K562 (cell line): ENCODE measurements at regions not wholly inside any gene's neighbourhood (a gene's known extent, or its start where the extent isn't known, plus 50 kb on each side); places are given as distances from the start of the nearest gene placed in this dataset.

Source experiments
- CBX8 ChIP-seq: fragments of 200-600 bp; sonication (generic); IDR thresholded peaks from 2 replicates; pipeline ENCODE4 v1.6.1; 2012; ENCODE audit warnings: borderline replicate concordance, mixed run types, low read depth, mild to moderate bottlenecking, moderate library complexity, mixed read lengths, low read length, control low read depth, inconsistent platforms; ENCODE audit not compliant: poor library complexity, severe bottlenecking; ENCODE audit errors: extremely low read depth
- MAX ChIP-seq: sonication (generic); formaldehyde crosslinking; IDR thresholded peaks from 2 replicates; pipeline ENCODE4 v1.9.0; 2022; ENCODE audit warnings: mild to moderate bottlenecking, missing genetic modification reagents
- POLR2A ChIP-seq: fragments of 450-650 bp; conservative IDR thresholded peaks from 2 replicates; pipeline ENCODE4 v1.6.1; 2016

GRCh38 chr7:153087498-153087897, 327.9 kb downstream of the ACTR3B start:
- TF ChIP-seq CBX8, result no peak
- no peak for TF ChIP-seq POLR2A
- TF ChIP-seq MAX, result no peak
